H1 (cell line): ENCODE measurements at regions not wholly inside any gene's neighbourhood (a gene's known extent, or its start where the extent isn't known, plus 50 kb on each side); places are given as distances from the start of the nearest gene placed in this dataset.

ENCODE experiments used
- CTCF ChIA-PET: fragments of 300-600 bp; sonication (Branson Sonifier 250); formaldehyde crosslinking; loops from one replicate; lab custom pipeline; 2021; ENCODE audit not compliant: partially characterized antibody; lab: Charles Lee
- POLR2A ChIA-PET: fragments of 300-600 bp; sonication (Branson Sonifier 250); formaldehyde crosslinking; loops from one replicate; lab custom pipeline; 2021; ENCODE audit warnings: inconsistent platforms; ENCODE audit not compliant: partially characterized antibody; lab: Charles Lee
- DNase-seq, 2 experiments: peaks; one replicate each; pipeline versions ENCODE4 v3.0.0 to v3.0.0-alpha.2; 2010 to 2022; ENCODE audit warnings: low spot score in 2 of 2, low read depth in 1 of 2, mixed read lengths in 1 of 2
- FAIRE-seq: peaks from 2 replicates; lab custom pipeline; 2011; peaks lifted over from hg19 to GRCh38; lab: Jason Lieb, UNC
- H2AFZ ChIP-seq: 2 replicates; pipeline ENCODE4 v1.8.1; 2012; ENCODE audit warnings: low read length, inconsistent platforms
- H2AK5ac ChIP-seq: 2 replicates; pipeline ENCODE4 v1.6.1; 2013; ENCODE audit warnings: low read depth, low read length
- H2BK120ac ChIP-seq: replicated peaks from 2 replicates; pipeline ENCODE3; 2013; ENCODE audit warnings: low read depth, low read length, inconsistent platforms
- H2BK12ac ChIP-seq: 2 replicates; pipeline ENCODE4 v1.6.1; 2013; ENCODE audit warnings: low read depth, low read length
- H2BK15ac ChIP-seq: 2 replicates; pipeline ENCODE4 v1.6.1; 2013; ENCODE audit warnings: low read length
- H2BK20ac ChIP-seq: 2 replicates; pipeline ENCODE4 v1.6.1; 2013; ENCODE audit warnings: low read length
- H2BK5ac ChIP-seq: 2 replicates; pipeline ENCODE4 v1.6.1; 2013; ENCODE audit warnings: low read depth, low read length
- H3K14ac ChIP-seq: 2 replicates; pipeline ENCODE4 v1.6.1; 2013; ENCODE audit warnings: inconsistent platforms; ENCODE audit not compliant: insufficient read length
- H3K18ac ChIP-seq: 2 replicates; pipeline ENCODE4 v1.6.1; 2013; ENCODE audit warnings: low read length; ENCODE audit errors: extremely low read depth
- H3K23ac ChIP-seq: 2 replicates; pipeline ENCODE4 v1.6.1; 2013; ENCODE audit warnings: inconsistent platforms; ENCODE audit not compliant: insufficient read length
- H3K23me2 ChIP-seq: 2 replicates; pipeline ENCODE4 v1.6.1; 2013; ENCODE audit warnings: low read depth, low read length
- H3K27ac ChIP-seq: 2 replicates; pipeline ENCODE4 v1.6.1; 2011; ENCODE audit warnings: low read depth, low read length, inconsistent platforms
- H3K27me3 ChIP-seq, 4 experiments: replicated peaks in 1 of 4; 1 replicate in 1 of 4; 2 replicates in 3 of 4; pipeline versions ENCODE4 v1.6.1 to v1.8.1; 2011 to 2013; ENCODE audit warnings: low read length in 3 of 4, mild to moderate bottlenecking in 3 of 4, inconsistent platforms in 2 of 4, mixed read lengths in 2 of 4, moderate library complexity in 1 of 4; ENCODE audit not compliant: control insufficient read depth in 3 of 4, insufficient read depth in 3 of 4; ENCODE audit errors: extremely low read depth in 1 of 4
- H3K36me3 ChIP-seq, 4 experiments: 2 replicates each; pipeline versions ENCODE4 v1.6.1 to v1.8.1; 2011 to 2013; ENCODE audit warnings: mild to moderate bottlenecking in 4 of 4, low read length in 3 of 4, moderate library complexity in 2 of 4, control low read depth in 1 of 4, inconsistent platforms in 1 of 4; ENCODE audit not compliant: insufficient read depth in 4 of 4, control insufficient read depth in 2 of 4
- H3K4ac ChIP-seq: replicated peaks from 2 replicates; pipeline ENCODE3; 2013; ENCODE audit warnings: low read length, low read depth, mixed read lengths, inconsistent platforms; ENCODE audit not compliant: insufficient read length
- H3K4me1 ChIP-seq, 4 experiments: replicated peaks in 1 of 4; 1 replicate in 1 of 4; 2 replicates in 3 of 4; pipeline versions ENCODE4 v1.6.1 to v1.8.1; 2011 to 2013; ENCODE audit warnings: low read length in 3 of 4, inconsistent platforms in 2 of 4, mixed read lengths in 1 of 4; ENCODE audit not compliant: insufficient read depth in 4 of 4, control insufficient read depth in 3 of 4
- H3K4me2 ChIP-seq, 2 experiments: 2 replicates each; pipeline versions ENCODE4 v1.6.1 to v1.8.1; 2011 to 2013; ENCODE audit warnings: low read depth in 2 of 2, low read length in 2 of 2, control low read depth in 1 of 2, inconsistent platforms in 1 of 2, mild to moderate bottlenecking in 1 of 2; ENCODE audit not compliant: insufficient read depth in 1 of 2
- H3K4me3 ChIP-seq, 4 experiments: fragments of 200-600, 300-600 bp in 1 of 4; sonication (generic), shearing (Covaris generic), sonication (Bioruptor Twin) in 1 of 4; 2 replicates each; pipeline versions ENCODE4 v1.5.1 to v1.8.1; 2011 to 2016; ENCODE audit warnings: low read length in 4 of 4, low read depth in 3 of 4, control low read depth in 2 of 4, inconsistent platforms in 2 of 4, mild to moderate bottlenecking in 2 of 4, mixed read lengths in 1 of 4, moderate library complexity in 1 of 4; ENCODE audit not compliant: insufficient read depth in 2 of 4; ENCODE audit errors: extremely low read depth in 1 of 4
- H3K56ac ChIP-seq: replicated peaks from 2 replicates; pipeline ENCODE3; 2013; ENCODE audit warnings: low read depth, mild to moderate bottlenecking, mixed read lengths, low read length, inconsistent platforms; ENCODE audit not compliant: insufficient read length
- H3K79me1 ChIP-seq: 2 replicates; pipeline ENCODE4 v1.6.1; 2013; ENCODE audit warnings: low read depth, low read length, control low read depth
- H3K79me2 ChIP-seq, 2 experiments: 2 replicates each; pipeline versions ENCODE4 v1.6.1 to v1.8.1; 2012 to 2013; ENCODE audit warnings: low read length in 2 of 2, mild to moderate bottlenecking in 2 of 2, inconsistent platforms in 1 of 2; ENCODE audit not compliant: insufficient read depth in 2 of 2, control insufficient read depth in 1 of 2
- H3K9ac ChIP-seq, 4 experiments: replicated peaks in 1 of 4; 1 replicate in 1 of 4; 2 replicates in 3 of 4; pipeline versions ENCODE4 v1.6.1 to v1.8.1; 2011 to 2013; ENCODE audit warnings: low read depth in 3 of 4, low read length in 3 of 4, control low read depth in 2 of 4, mild to moderate bottlenecking in 2 of 4, moderate library complexity in 2 of 4, inconsistent platforms in 1 of 4; ENCODE audit errors: extremely low read depth in 1 of 4
- H3K9me3 ChIP-seq, 2 experiments: 2 replicates each; pipeline versions ENCODE4 v1.6.1 to v1.8.1; 2012 to 2013; ENCODE audit warnings: mild to moderate bottlenecking in 2 of 2, moderate library complexity in 2 of 2, control low read depth in 1 of 2, inconsistent platforms in 1 of 2, low read depth in 1 of 2, low read length in 1 of 2, mixed read lengths in 1 of 2; ENCODE audit not compliant: insufficient read depth in 2 of 2
- H4K20me1 ChIP-seq, 2 experiments: replicated peaks in 1 of 2; 2 replicates each; pipeline versions ENCODE3 to v1.8.1; 2011 to 2013; ENCODE audit warnings: inconsistent platforms in 2 of 2, low read length in 2 of 2, mild to moderate bottlenecking in 1 of 2; ENCODE audit not compliant: insufficient read depth in 2 of 2, control insufficient read depth in 1 of 2
- H4K5ac ChIP-seq: 2 replicates; pipeline ENCODE4 v1.6.1; 2013; ENCODE audit warnings: low read length, low read depth, mixed read lengths, inconsistent platforms; ENCODE audit not compliant: insufficient read length
- H4K8ac ChIP-seq: 2 replicates; pipeline ENCODE4 v1.8.0; 2013; ENCODE audit warnings: mild to moderate bottlenecking, moderate library complexity, low read length, inconsistent platforms; ENCODE audit not compliant: insufficient read depth; ENCODE audit errors: extremely low read depth
- H4K91ac ChIP-seq: replicated peaks from 2 replicates; pipeline ENCODE3; 2013; ENCODE audit warnings: low read length, mixed read lengths, inconsistent platforms; ENCODE audit not compliant: insufficient read length
- CBX8 ChIP-seq: fragments of 300-800, 300-1000 bp; sonication (generic); IDR thresholded peaks from 2 replicates; pipeline ENCODE4 v1.7.1; 2016; ENCODE audit warnings: low read depth, low read length, borderline replicate concordance
- CHD2 ChIP-seq: IDR thresholded peaks from 2 replicates; pipeline ENCODE4 v1.6.1; 2012; ENCODE audit warnings: low read length, improper control_type of control experiment
- CREB1 ChIP-seq: IDR thresholded peaks from 2 replicates; pipeline ENCODE4 v1.6.1; 2012; ENCODE audit warnings: inconsistent platforms
- FOSL1 ChIP-seq: IDR thresholded peaks from 2 replicates; pipeline ENCODE4 v1.6.1; 2011; ENCODE audit warnings: mild to moderate bottlenecking, low read depth, low read length, moderate library complexity; ENCODE audit not compliant: insufficient read depth
- JUN ChIP-seq: IDR thresholded peaks from 2 replicates; pipeline ENCODE4 v1.6.1; 2011; ENCODE audit warnings: low read depth, mild to moderate bottlenecking, improper control_type of control experiment, low read length
- KDM4A ChIP-seq: IDR thresholded peaks from one replicate; pipeline ENCODE4 v1.7.1; 2012; ENCODE audit warnings: low read depth, mild to moderate bottlenecking, moderate library complexity, low read length, inconsistent platforms; ENCODE audit not compliant: severe bottlenecking
- POU5F1 ChIP-seq: IDR thresholded peaks from 2 replicates; pipeline ENCODE4 v1.6.1; 2011; ENCODE audit warnings: low read depth, mild to moderate bottlenecking, low read length, moderate library complexity
- RBBP5 ChIP-seq: IDR thresholded peaks from 2 replicates; pipeline ENCODE4 v1.7.1; 2012; ENCODE audit warnings: low read depth, mild to moderate bottlenecking, inconsistent platforms, low read length, moderate library complexity, borderline replicate concordance
- RFX5 ChIP-seq: IDR thresholded peaks from 2 replicates; pipeline ENCODE4 v1.6.1; 2011; ENCODE audit warnings: low read depth, low read length, improper control_type of control experiment, borderline replicate concordance
- SIN3A ChIP-seq, 2 experiments: IDR thresholded peaks in 1 of 2; conservative IDR thresholded peaks in 1 of 2; 2 replicates each; pipeline ENCODE4 v1.6.1; 2011 to 2012; ENCODE audit warnings: low read length in 2 of 2, improper control_type of control experiment in 1 of 2, low read depth in 1 of 2, mild to moderate bottlenecking in 1 of 2
- SIX5 ChIP-seq: IDR thresholded peaks from 2 replicates; pipeline ENCODE4 v1.6.1; 2011; ENCODE audit warnings: mild to moderate bottlenecking, low read depth, low read length
- SP1 ChIP-seq: IDR thresholded peaks from 2 replicates; pipeline ENCODE4 v1.6.1; 2011; ENCODE audit warnings: low read depth, low read length
- SP2 ChIP-seq: IDR thresholded peaks from 2 replicates; pipeline ENCODE4 v1.6.1; 2012; ENCODE audit warnings: mild to moderate bottlenecking, low read length, inconsistent platforms
- SP4 ChIP-seq: IDR thresholded peaks from 2 replicates; pipeline ENCODE4 v1.6.1; 2012; ENCODE audit warnings: low read length, inconsistent platforms
- SUZ12 ChIP-seq: fragments of 200-600 bp; sonication (generic); IDR thresholded peaks from 2 replicates; pipeline ENCODE4 v1.6.1; 2012; ENCODE audit warnings: mild to moderate bottlenecking, inconsistent platforms, low read length, moderate library complexity, mixed read lengths
- WGBS, 2 experiments: shearing (Covaris generic) in 1 of 2; methylation state at CpG; one replicate each; pipeline versions ENCODE4 v1.1.6 to v1.1.7; 2013 to 2015; ENCODE audit warnings: low lambda C conversion rate in 2 of 2, mixed read lengths in 2 of 2, inconsistent platforms in 1 of 2, low coverage in 1 of 2, missing lambda C conversion rate in 1 of 2; ENCODE audit not compliant: insufficient replicate concordance in 2 of 2, insufficient coverage in 1 of 2, insufficient read length in 1 of 2; ENCODE audit errors: extremely low coverage in 1 of 2, missing lambda C conversion rate in 1 of 2; 5-methylcytosine and 5-hydroxymethylcytosine counted together

GRCh38 chr3:99418709-99419108 lies 219.7 kb upstream of the COL8A1 start:
- Histone ChIP-seq H3K9me3 (no peaks in the 10 kb centered on the region), H3K23me2 (no peaks in the 10 kb centered on the region), H2AFZ (no peak overlapping the region)
- no peak for TF ChIP-seq SIX5
- no peak for TF ChIP-seq SP1
- TF ChIP-seq KDM4A: no peak
- no peak for TF ChIP-seq SUZ12
- TF ChIP-seq RFX5: no peak
- TF ChIP-seq RBBP5: no peak
- no peak for TF ChIP-seq CREB1
- TF ChIP-seq SP2: no peak
- no peak for TF ChIP-seq FOSL1
- TF ChIP-seq POU5F1: no peak
- TF ChIP-seq CHD2: no peak
- no peak for TF ChIP-seq JUN
- no peak for TF ChIP-seq SIN3A (conservative IDR thresholded peaks at IDR 0.05 in 1 of 2, IDR thresholded peaks at IDR 0.05 in 1 of 2; ENCODE audit: low read depth in 1 of 2, low read length in 2 of 2)
- no peak for TF ChIP-seq CBX8
- no peak for TF ChIP-seq SP4

More at GRCh38 chr3:99418709-99419108, 219.7 kb upstream of the COL8A1 start:
- Histone ChIP-seq H3K4me2 (no peak overlapping the region), H3K14ac (no peak overlapping the region), H3K4me1 (no peaks in the 10 kb centered on the region), H4K91ac (no peak overlapping the region), H2BK120ac (no peak overlapping the region), H3K4me3 (no peak overlapping the region), H2AK5ac (no peak overlapping the region), H3K9ac (no peak overlapping the region), H2BK5ac (no peak overlapping the region), H2BK15ac (no peak overlapping the region), H3K27ac (no peak overlapping the region), H3K79me1 (no peaks in the 10 kb centered on the region), H3K18ac (no peak overlapping the region), H3K56ac (no peak overlapping the region), H3K36me3 (no peaks in the 10 kb centered on the region), H3K4ac (no peak overlapping the region), H2BK20ac (no peak overlapping the region), H3K79me2 (no peaks in the 10 kb centered on the region), H2BK12ac (no peak overlapping the region), H3K23ac (no peak overlapping the region), H3K27me3 (no peaks in the 10 kb centered on the region), H4K5ac (no peak overlapping the region), H4K8ac (no peak overlapping the region), H4K20me1 (no peaks in the 10 kb centered on the region)
- POLR2A ChIA-PET: interaction anchor here (0.6 kb wide), 1 partner anchor 11 kb away, joined by 3 read pairs; no protein-coding TSS in a partner anchor
- CTCF ChIA-PET: no interaction called here
- WGBS, 2 experiments: 95% methylated on average over 3 of the region's 3 CpGs; no CpG with 5 or more reads in 1 of the 2 experiments
- no peak for DNase-seq
- no peak for FAIRE-seq
